SK-N-SH treated with all-trans-retinoic acid at 6 μM for 48 hours (cell line): ENCODE measurements at regions not wholly inside any gene's neighbourhood (a gene's known extent, or its start where the extent isn't known, plus 50 kb on each side); places are given as distances from the start of the nearest gene placed in this dataset.

Experiments used
- ATAC-seq: fragments of 200-7000 bp; cut with Tn5 transposase; 3 replicates; pipeline ENCODE4 v1.9.1; 2020; ENCODE audit warnings: mild to moderate bottlenecking, moderate library complexity
- ARNTL ChIP-seq: fragments of 450-650 bp; formaldehyde crosslinking; IDR thresholded peaks from 2 replicates; pipeline ENCODE4 v1.5.0; 2020; ENCODE audit warnings: low read depth, mild to moderate bottlenecking, moderate library complexity, borderline replicate concordance
- BACH2 ChIP-seq: fragments of 250-450 bp; sonication (Bioruptor Pico); IDR thresholded peaks from 2 replicates; pipeline ENCODE4 v1.9.0; 2021; ENCODE audit warnings: mild to moderate bottlenecking, borderline replicate concordance
- CSRNP3 ChIP-seq: fragments of 250-450 bp; sonication (Bioruptor Pico); IDR thresholded peaks from 2 replicates; pipeline ENCODE4 v1.5.1; 2021; ENCODE audit warnings: mild to moderate bottlenecking, moderate library complexity
- ESRRG ChIP-seq: fragments of 250-450 bp; sonication (Bioruptor Pico); IDR thresholded peaks from 2 replicates; pipeline ENCODE4 v1.6.1; 2021; ENCODE audit warnings: mild to moderate bottlenecking
- GLIS3 ChIP-seq: fragments of 250-450 bp; sonication (Bioruptor Pico); IDR thresholded peaks from 2 replicates; pipeline ENCODE4 v1.5.0; 2020; ENCODE audit warnings: mild to moderate bottlenecking, moderate library complexity
- ISL1 ChIP-seq: fragments of 250-450 bp; sonication (Bioruptor Pico); IDR thresholded peaks from 2 replicates; pipeline ENCODE4 v2.1.2; 2022; ENCODE audit warnings: mild to moderate bottlenecking, moderate library complexity
- OSR1 ChIP-seq: fragments of 250-450 bp; sonication (Bioruptor Pico); IDR thresholded peaks from 2 replicates; pipeline ENCODE4 v1.8.0; 2022; ENCODE audit warnings: moderate library complexity, mild to moderate bottlenecking, inconsistent platforms
- PATZ1 ChIP-seq: fragments of 250-450 bp; sonication (Bioruptor Pico); IDR thresholded peaks from 2 replicates; pipeline ENCODE4 v1.8.0; 2020; ENCODE audit warnings: mild to moderate bottlenecking, moderate library complexity, borderline replicate concordance
- POU6F1 ChIP-seq: fragments of 250-450 bp; sonication (Bioruptor Pico); IDR thresholded peaks from 2 replicates; pipeline ENCODE4 v1.8.0; 2021; ENCODE audit warnings: low read depth, mild to moderate bottlenecking, moderate library complexity, borderline replicate concordance
- PPARA ChIP-seq: fragments of 250-450 bp; sonication (Bioruptor Pico); IDR thresholded peaks from 2 replicates; pipeline ENCODE4 v1.5.0; 2020; ENCODE audit warnings: mild to moderate bottlenecking, borderline replicate concordance
- SNAI2 ChIP-seq: fragments of 250-450 bp; sonication (Bioruptor Pico); IDR thresholded peaks from 2 replicates; pipeline ENCODE4 v1.5.0; 2020; ENCODE audit warnings: mild to moderate bottlenecking, moderate library complexity
- TCF4 ChIP-seq: fragments of 250-450 bp; sonication (Bioruptor Pico); IDR thresholded peaks from 2 replicates; pipeline ENCODE4 v1.8.0; 2021; ENCODE audit warnings: mild to moderate bottlenecking, moderate library complexity, borderline replicate concordance
- TOX ChIP-seq: fragments of 250-450 bp; sonication (Bioruptor Pico); IDR thresholded peaks from 2 replicates; pipeline ENCODE4 v1.8.0; 2021; ENCODE audit warnings: mild to moderate bottlenecking, moderate library complexity, borderline replicate concordance
- TSHZ2 ChIP-seq: fragments of 250-450 bp; sonication (Bioruptor Pico); IDR thresholded peaks from 2 replicates; pipeline ENCODE4 v1.5.0; 2020; ENCODE audit warnings: mild to moderate bottlenecking, moderate library complexity
- ZC3H10 ChIP-seq: fragments of 250-450 bp; sonication (Bioruptor Pico); IDR thresholded peaks from 2 replicates; pipeline ENCODE4 v1.5.1; 2021; ENCODE audit warnings: mild to moderate bottlenecking, moderate library complexity
- ZFP3 ChIP-seq: fragments of 250-450 bp; sonication (Bioruptor Pico); IDR thresholded peaks from 2 replicates; pipeline ENCODE4 v1.5.0; 2020; ENCODE audit warnings: mild to moderate bottlenecking, moderate library complexity
- ZFP30 ChIP-seq: fragments of 450-650 bp; formaldehyde crosslinking; IDR thresholded peaks from 2 replicates; pipeline ENCODE4 v1.5.0; 2022; ENCODE audit warnings: mild to moderate bottlenecking, moderate library complexity
- ZNF565 ChIP-seq: fragments of 450-650 bp; formaldehyde crosslinking; conservative IDR thresholded peaks from 2 replicates; pipeline ENCODE4 v1.5.0; 2020; ENCODE audit warnings: low read depth, mild to moderate bottlenecking, moderate library complexity
- ZNF70 ChIP-seq: fragments of 450-650 bp; formaldehyde crosslinking; IDR thresholded peaks from 2 replicates; pipeline ENCODE4 v1.5.0; 2020; ENCODE audit warnings: mild to moderate bottlenecking, moderate library complexity
- ZNF8 ChIP-seq: fragments of 450-650 bp; formaldehyde crosslinking; IDR thresholded peaks from 2 replicates; pipeline ENCODE4 v1.5.0; 2020; ENCODE audit warnings: mild to moderate bottlenecking, moderate library complexity

GRCh38 chr1:164101802-164102201 is 457.2 kb upstream of the PBX1 start:
- no peak for ATAC-seq

GRCh38 chr1:164131949-164132348 is 427.0 kb upstream of the PBX1 start:
- ATAC-seq, result no peak
- TF ChIP-seq PATZ1 (CRISPR knock-in tag), result no peak
- TF ChIP-seq TCF4 (CRISPR knock-in tag), result no peak
- TF ChIP-seq ZC3H10, result no peak
- no peak for TF ChIP-seq ZNF70 (CRISPR knock-in tag)
- no peak for TF ChIP-seq ZFP30 (CRISPR knock-in tag)
- TF ChIP-seq BACH2, result no peak
- no peak for TF ChIP-seq TSHZ2 (CRISPR knock-in tag)
- TF ChIP-seq OSR1 (CRISPR knock-in tag), result no peak
- TF ChIP-seq TOX (CRISPR knock-in tag), result no peak
- TF ChIP-seq ZNF565 (CRISPR knock-in tag), result no peak

More at GRCh38 chr1:164101802-164102201, 457.2 kb upstream of the PBX1 start:
- TF ChIP-seq BACH2, result no peak
- TF ChIP-seq ISL1 (CRISPR knock-in tag), result no peak
- TF ChIP-seq PATZ1 (CRISPR knock-in tag), result no peak
- TF ChIP-seq POU6F1 (CRISPR knock-in tag), result no peak
- TF ChIP-seq ESRRG (CRISPR knock-in tag), result no peak
- TF ChIP-seq GLIS3 (CRISPR knock-in tag), result no peak
- no peak for TF ChIP-seq ZFP30 (CRISPR knock-in tag)
- TF ChIP-seq OSR1 (CRISPR knock-in tag), result no peak
- no peak for TF ChIP-seq ZFP3 (CRISPR knock-in tag)
- no peak for TF ChIP-seq TSHZ2 (CRISPR knock-in tag)
- TF ChIP-seq ZNF565 (CRISPR knock-in tag), result no peak
- TF ChIP-seq ZNF70 (CRISPR knock-in tag), result no peak

GRCh38 chr1:164137273-164137925 is 421.6 kb upstream of the PBX1 start:
- ATAC-seq, result no peak
- TF ChIP-seq SNAI2 (CRISPR knock-in tag) (no peak), PPARA (CRISPR knock-in tag) (no peak), ZNF70 (CRISPR knock-in tag) (no peak), ZFP30 (CRISPR knock-in tag) (no peak), GLIS3 (CRISPR knock-in tag) (no peak), CSRNP3 (CRISPR knock-in tag) (no peak), TCF4 (CRISPR knock-in tag) (no peak), ZC3H10 (no peak), ZNF8 (CRISPR knock-in tag) (no peak), OSR1 (CRISPR knock-in tag) (no peak), ARNTL (CRISPR knock-in tag) (no peak)
